Panc1 (cell line): ENCODE measurements at regions not wholly inside any gene's neighbourhood (a gene's known extent, or its start where the extent isn't known, plus 50 kb on each side); places are given as distances from the start of the nearest gene placed in this dataset. TPM values are rescaled to one million over a fixed set of nuclear protein-coding genes. Genes with fewer than 3 reads are reported as not detected.

Experiments
- ATAC-seq: fragments of 200-7000 bp; cut with Tn5 transposase; 2 replicates; pipeline ENCODE4 v1.9.1; 2020; ENCODE audit warnings: mild to moderate bottlenecking, moderate library complexity
- BruUV-seq: library from RNA; stranded (reverse); fragments of 400-500 nt; replicated peaks from 2 replicates; lab custom pipeline; 2021; lab: Mats Ljungman, UMichigan
- CTCF ChIA-PET: fragments of 300-600 bp; sonication (Branson Sonifier 250); formaldehyde crosslinking; loops from one replicate; lab custom pipeline; 2022; ENCODE audit warnings: antibody characterized with exemption; lab: Charles Lee
- POLR2A ChIA-PET: fragments of 300-600 bp; sonication (Branson Sonifier 250); formaldehyde crosslinking; loops from one replicate; lab custom pipeline; 2022; ENCODE audit warnings: antibody characterized with exemption; lab: Charles Lee
- DNase-seq: peaks from one replicate; pipeline ENCODE4 v3.0.0-alpha.2; 2010; ENCODE audit warnings: low read depth, low spot score
- H3K27ac ChIP-seq: 2 replicates; pipeline ENCODE4 v1.5.1; 2011; ENCODE audit warnings: mild to moderate bottlenecking, low read length, inconsistent platforms
- H3K27me3 ChIP-seq: fragments of 200-500 bp; sonication (Bioruptor generic); 2 replicates; pipeline ENCODE4 v1.6.0; 2014; ENCODE audit warnings: low read length, inconsistent platforms; ENCODE audit not compliant: control insufficient read depth, insufficient read depth
- H3K36me3 ChIP-seq: fragments of 200-500 bp; sonication (Bioruptor generic); 2 replicates; pipeline ENCODE4 v1.5.1; 2014; ENCODE audit warnings: inconsistent platforms, mild to moderate bottlenecking, low read length, moderate library complexity; ENCODE audit not compliant: control insufficient read depth, insufficient read depth
- H3K4me1 ChIP-seq: 2 replicates; pipeline ENCODE4 v1.5.1; 2011; ENCODE audit warnings: inconsistent platforms, mild to moderate bottlenecking, low read length, moderate library complexity; ENCODE audit not compliant: control insufficient read depth, insufficient read depth
- H3K4me3 ChIP-seq, 2 experiments: 2 replicates each; pipeline ENCODE4 v1.5.1; 2011 to 2012; ENCODE audit warnings: low read depth in 2 of 2, low read length in 2 of 2, mild to moderate bottlenecking in 2 of 2, inconsistent platforms in 1 of 2, moderate library complexity in 1 of 2
- H3K9me3 ChIP-seq: fragments of 200-500 bp; sonication (Bioruptor generic); 2 replicates; pipeline ENCODE4 v1.5.1; 2014; ENCODE audit warnings: low read depth, mild to moderate bottlenecking, inconsistent platforms, low read length, moderate library complexity; ENCODE audit not compliant: control insufficient read depth, insufficient read depth
- POLR2AphosphoS5 ChIP-seq: IDR thresholded peaks from 2 replicates; pipeline ENCODE4 v1.6.1; 2012; ENCODE audit warnings: mild to moderate bottlenecking, low read depth, low read length, moderate library complexity
- SIN3A ChIP-seq: IDR thresholded peaks from 2 replicates; pipeline ENCODE4 v1.6.1; 2012; ENCODE audit warnings: low read depth, mild to moderate bottlenecking, low read length, moderate library complexity, borderline replicate concordance; ENCODE audit not compliant: insufficient read depth
- TCF7L2 ChIP-seq: IDR thresholded peaks from 2 replicates; pipeline ENCODE4 v1.6.1; 2011; ENCODE audit warnings: mild to moderate bottlenecking, low read depth, low read length, inconsistent platforms
- in situ Hi-C: cut with HindIII; loops from 2 replicates; pipeline ENCODE4 v1.10.0; 2016; ENCODE audit warnings: low sequenced_read_pairs, low pct_unique_long_range_greater_than_20kb
- intact Hi-C: fragments of 100-400 bp; cut with micrococcal nuclease; formaldehyde crosslinking; loops from one replicate; pipeline ENCODE4 v1.10.0; 2022; ENCODE audit not compliant: unreplicated experiment
- microRNA-seq: library from miRNA; unstranded; fragments of <30 nt; microRNA quantifications from one replicate; pipeline ENCODE4 v1.1.0, GENCODE V29; 2020; ENCODE audit not compliant: unreplicated experiment
- TF ChIP-seq, protein P1 (sequence below): fragments of 450-650 bp; IDR thresholded peaks from 2 replicates; pipeline ENCODE4 v1.5.1; 2017; ENCODE audit warnings: mild to moderate bottlenecking
- TF ChIP-seq, protein P2 (sequence below), 2 experiments: IDR thresholded peaks; 2 replicates each; pipeline ENCODE4 v1.6.1; 2011 to 2012; ENCODE audit warnings: low read depth in 2 of 2, control low read depth in 1 of 2, low read length in 1 of 2, mild to moderate bottlenecking in 1 of 2, moderate library complexity in 1 of 2; ENCODE audit not compliant: insufficient read depth in 1 of 2

DNA sequence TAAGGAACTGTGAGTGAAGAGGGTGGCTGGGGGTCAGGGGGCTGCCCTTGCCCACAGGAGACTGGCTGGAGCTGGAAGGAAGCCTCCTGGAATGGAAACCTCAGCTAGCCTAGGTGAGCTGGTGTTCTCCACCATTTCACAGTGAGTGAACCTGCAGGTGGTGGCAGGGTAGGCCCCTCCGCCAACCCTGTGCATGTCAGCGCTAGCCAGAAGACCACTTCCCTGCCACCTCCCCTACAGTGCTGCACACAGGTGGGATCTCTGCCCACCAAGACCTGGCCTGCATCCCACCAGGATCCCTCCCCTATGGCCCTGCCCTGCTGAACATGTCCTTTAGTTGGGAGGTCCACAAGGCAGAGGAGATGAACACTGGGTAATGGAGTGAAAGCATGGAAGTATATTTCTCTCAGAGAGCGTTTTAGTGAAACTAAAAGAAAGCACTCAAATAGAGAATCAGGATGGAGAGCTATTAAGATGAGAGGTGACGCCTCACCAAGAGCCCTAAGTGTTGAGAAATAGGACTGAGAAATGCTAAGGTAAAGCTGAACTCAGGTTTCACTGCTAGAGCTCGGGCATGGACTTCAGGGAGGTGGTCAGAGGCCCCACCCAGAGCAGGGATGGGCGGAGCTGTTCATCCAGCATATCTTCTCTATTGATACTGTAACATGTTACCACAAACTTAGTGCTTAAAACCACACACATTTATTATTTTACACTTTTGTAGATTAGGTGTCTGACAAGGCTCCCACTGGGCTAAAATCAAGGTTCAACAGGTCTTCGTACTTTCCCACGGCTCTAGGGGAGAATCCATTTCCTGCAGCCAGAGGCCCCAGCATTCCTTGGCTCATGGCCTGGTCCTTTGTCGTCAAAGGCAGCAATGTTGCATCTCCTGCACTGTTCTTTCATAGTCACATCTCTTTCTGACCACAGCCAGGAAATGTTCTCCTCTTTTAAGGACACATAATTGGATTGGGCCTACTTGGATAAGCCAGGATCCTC is 83.2 kb downstream of the DIRAS2 start:
- POLR2A ChIA-PET: interaction anchor here (0.6 kb wide), 1 partner anchor 17 kb away, joined by 3 read pairs; no protein-coding TSS in a partner anchor
- H3K27ac ChIP-seq: no peak overlapping the region
- ATAC-seq: no peak
- in situ Hi-C loops (no loop called here), intact Hi-C loops (no loop called here)
- no TSS peak for BruUV-seq
- no peaks in the 10 kb centered on the region for H3K27me3 ChIP-seq
- DNase-seq: no peak
- no peak overlapping the region for H3K4me3 ChIP-seq
- CTCF ChIA-PET: no interaction called here
- TF ChIP-seq POLR2AphosphoS5 (no peak), TCF7L2 (no peak), SIN3A (no peak)
- TF ChIP-seq, protein P1, sequence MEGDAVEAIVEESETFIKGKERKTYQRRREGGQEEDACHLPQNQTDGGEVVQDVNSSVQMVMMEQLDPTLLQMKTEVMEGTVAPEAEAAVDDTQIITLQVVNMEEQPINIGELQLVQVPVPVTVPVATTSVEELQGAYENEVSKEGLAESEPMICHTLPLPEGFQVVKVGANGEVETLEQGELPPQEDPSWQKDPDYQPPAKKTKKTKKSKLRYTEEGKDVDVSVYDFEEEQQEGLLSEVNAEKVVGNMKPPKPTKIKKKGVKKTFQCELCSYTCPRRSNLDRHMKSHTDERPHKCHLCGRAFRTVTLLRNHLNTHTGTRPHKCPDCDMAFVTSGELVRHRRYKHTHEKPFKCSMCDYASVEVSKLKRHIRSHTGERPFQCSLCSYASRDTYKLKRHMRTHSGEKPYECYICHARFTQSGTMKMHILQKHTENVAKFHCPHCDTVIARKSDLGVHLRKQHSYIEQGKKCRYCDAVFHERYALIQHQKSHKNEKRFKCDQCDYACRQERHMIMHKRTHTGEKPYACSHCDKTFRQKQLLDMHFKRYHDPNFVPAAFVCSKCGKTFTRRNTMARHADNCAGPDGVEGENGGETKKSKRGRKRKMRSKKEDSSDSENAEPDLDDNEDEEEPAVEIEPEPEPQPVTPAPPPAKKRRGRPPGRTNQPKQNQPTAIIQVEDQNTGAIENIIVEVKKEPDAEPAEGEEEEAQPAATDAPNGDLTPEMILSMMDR: no peak
- TF ChIP-seq, protein P2, sequence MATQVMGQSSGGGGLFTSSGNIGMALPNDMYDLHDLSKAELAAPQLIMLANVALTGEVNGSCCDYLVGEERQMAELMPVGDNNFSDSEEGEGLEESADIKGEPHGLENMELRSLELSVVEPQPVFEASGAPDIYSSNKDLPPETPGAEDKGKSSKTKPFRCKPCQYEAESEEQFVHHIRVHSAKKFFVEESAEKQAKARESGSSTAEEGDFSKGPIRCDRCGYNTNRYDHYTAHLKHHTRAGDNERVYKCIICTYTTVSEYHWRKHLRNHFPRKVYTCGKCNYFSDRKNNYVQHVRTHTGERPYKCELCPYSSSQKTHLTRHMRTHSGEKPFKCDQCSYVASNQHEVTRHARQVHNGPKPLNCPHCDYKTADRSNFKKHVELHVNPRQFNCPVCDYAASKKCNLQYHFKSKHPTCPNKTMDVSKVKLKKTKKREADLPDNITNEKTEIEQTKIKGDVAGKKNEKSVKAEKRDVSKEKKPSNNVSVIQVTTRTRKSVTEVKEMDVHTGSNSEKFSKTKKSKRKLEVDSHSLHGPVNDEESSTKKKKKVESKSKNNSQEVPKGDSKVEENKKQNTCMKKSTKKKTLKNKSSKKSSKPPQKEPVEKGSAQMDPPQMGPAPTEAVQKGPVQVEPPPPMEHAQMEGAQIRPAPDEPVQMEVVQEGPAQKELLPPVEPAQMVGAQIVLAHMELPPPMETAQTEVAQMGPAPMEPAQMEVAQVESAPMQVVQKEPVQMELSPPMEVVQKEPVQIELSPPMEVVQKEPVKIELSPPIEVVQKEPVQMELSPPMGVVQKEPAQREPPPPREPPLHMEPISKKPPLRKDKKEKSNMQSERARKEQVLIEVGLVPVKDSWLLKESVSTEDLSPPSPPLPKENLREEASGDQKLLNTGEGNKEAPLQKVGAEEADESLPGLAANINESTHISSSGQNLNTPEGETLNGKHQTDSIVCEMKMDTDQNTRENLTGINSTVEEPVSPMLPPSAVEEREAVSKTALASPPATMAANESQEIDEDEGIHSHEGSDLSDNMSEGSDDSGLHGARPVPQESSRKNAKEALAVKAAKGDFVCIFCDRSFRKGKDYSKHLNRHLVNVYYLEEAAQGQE (IDR thresholded peaks at IDR 0.05; ENCODE audit: insufficient read depth in 1 of 2, low read depth in 2 of 2, low read length in 1 of 2): no peak
- H3K9me3 ChIP-seq: no peaks in the 10 kb centered on the region
- H3K36me3 ChIP-seq: no peaks in the 10 kb centered on the region
- no peaks in the 10 kb centered on the region for H3K4me1 ChIP-seq

Small RNAs in the stretch of these regions (microRNA-seq; reads per million reads assigned to microRNA genes)
- not detected for gene MIR4290
